NK-92 (cell line): ENCODE measurements at regions not wholly inside any gene's neighbourhood (a gene's known extent, or its start where the extent isn't known, plus 50 kb on each side); places are given as distances from the start of the nearest gene placed in this dataset.

Experiments
- DNase-seq: peaks from one replicate; lab custom pipeline; 2025; ENCODE audit not compliant: unreplicated experiment; lab: John Stamatoyannopoulos, UW

DNA sequence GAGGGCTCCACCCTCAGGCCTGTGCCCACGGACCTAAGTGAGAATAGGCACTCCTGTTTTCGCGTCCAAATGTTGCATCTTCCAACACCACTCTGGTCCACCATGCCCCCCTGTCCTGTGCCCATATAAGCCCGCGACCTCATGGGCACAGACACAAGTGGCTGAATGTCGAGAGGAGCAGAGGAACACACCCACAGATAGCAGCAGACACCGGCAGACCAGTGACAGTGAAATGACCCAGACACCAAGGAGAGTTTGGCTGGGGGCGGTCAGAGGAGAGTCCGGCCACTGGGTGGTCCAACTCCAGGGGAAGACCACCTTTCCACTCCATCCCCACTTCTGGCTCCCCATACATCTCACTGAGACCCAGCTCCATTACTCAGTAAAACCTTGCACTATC lies 161.4 kb upstream of the DAB2 start:
- no peak for DNase-seq

DNA sequence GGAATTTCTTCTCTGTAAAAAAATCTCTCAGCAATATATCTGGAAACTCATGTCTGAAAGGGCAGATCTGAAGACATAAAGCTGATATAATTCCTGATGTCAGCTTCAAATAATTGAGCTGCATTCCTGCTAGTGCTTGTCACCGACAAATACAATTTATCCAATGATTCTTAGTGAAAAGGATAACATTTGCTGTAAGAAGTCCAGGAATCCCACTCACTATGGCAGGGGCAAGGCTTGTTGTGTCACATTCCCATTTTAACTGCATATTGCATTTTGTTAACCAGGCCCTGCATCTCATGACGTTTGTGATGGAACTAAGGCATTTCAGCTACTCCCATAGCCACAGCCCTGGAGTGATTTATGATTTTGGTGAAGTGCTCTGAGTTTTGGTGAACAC lies 160.1 kb upstream of the DAB2 start:
- DNase-seq, result no peak

DNA sequence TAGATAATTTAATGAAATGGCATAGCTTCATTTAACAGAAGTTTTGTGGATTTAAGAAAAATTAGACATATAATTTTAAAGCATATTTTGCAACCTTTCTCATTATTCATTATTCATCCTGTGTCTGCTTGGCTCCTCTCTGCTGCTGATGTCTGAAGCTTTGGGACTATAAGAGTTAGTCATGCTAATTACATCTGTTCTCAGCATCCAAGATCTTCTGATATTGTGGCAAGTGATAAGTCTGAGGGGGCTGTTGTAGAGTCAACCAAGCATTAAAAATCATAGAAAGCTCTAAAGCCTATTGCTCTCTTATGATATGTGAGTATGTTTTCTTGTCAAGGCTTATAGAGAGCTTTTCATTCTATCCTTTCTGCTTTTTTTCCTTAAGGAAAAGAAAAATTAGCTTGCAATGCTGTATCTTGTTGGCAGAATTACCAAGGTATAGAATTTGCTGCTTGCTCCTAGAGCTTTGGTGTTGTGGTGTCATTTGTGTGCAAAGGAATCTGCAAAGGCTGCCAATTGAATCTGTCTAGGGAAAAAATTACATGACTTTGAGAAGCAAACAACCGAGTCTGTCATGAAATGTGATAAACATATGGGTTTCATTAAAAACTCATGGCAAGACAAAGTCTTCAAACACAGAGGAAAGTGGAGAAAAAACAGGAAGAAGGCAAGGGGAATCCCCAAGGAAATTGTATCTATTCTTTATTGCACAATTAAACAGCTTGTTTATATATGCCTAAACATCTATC lies 156.1 kb upstream of the DAB2 start:
- no peak for DNase-seq

DNA sequence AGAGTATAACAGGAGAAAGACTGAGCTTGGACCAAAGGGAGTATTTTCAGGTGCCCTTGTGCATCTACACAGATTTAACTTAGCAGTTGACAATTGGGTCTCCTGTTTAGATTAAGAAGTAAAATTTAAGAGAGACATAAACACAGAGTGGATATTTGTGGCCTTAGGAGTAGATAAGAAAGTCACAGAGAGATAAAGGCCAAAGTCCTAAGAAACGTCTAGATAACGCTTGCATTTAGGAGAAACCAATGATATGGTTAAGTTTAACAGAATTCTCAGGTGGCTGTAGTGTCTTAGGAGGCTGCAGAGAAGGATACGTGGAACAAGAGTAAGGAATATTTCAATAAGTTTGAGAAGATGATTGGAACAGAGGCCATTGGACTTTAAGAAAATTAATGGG lies 155.0 kb upstream of the DAB2 start:
- no peak for DNase-seq

DNA sequence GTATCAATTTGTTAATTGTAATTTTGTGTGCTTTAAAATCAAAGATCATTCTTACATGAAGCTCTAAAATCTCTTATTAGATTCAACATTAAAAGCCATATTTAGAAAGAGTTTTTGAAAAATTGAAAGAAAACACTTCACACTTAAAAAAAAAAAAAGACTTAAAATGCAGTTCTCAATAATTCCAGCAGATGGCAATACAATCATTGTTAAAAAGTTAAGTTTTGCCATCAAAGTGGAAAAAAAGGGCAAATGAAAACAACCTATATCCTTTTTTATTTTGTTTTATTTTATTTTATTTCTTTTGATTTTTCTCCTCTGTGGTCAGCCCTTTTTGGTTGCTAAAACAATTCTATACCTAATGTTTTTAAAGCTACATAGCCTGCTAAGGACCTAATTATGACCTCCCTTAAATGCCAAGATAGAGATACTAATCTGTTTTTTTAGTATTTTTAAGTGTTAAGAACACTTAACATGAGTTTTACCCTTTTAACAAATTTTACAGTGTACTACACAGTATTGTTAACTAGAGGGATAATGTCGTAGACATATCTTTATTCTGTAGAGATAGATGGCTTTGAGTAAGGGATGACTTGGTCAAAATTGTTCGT lies 154.2 kb upstream of the DAB2 start:
- DNase-seq, result no peak

DNA sequence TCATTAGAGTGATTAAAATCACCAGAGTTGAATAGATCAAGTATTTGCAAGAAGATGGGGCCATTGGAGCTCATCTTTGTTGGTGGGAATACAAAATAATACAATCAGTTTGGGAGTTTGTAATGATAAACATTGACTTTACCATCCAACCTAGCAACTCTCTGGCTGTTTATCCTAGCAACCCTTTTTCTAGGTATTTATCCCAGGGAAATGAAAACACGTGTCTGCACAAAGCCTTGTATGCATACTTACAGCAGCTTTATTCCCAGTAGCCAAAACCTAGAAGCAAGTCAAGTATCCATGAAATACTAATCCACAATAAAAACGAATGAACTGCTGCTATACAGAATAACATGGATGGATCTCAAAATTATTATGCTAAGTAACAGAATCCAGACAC lies 152.7 kb upstream of the DAB2 start:
- no peak for DNase-seq

DNA sequence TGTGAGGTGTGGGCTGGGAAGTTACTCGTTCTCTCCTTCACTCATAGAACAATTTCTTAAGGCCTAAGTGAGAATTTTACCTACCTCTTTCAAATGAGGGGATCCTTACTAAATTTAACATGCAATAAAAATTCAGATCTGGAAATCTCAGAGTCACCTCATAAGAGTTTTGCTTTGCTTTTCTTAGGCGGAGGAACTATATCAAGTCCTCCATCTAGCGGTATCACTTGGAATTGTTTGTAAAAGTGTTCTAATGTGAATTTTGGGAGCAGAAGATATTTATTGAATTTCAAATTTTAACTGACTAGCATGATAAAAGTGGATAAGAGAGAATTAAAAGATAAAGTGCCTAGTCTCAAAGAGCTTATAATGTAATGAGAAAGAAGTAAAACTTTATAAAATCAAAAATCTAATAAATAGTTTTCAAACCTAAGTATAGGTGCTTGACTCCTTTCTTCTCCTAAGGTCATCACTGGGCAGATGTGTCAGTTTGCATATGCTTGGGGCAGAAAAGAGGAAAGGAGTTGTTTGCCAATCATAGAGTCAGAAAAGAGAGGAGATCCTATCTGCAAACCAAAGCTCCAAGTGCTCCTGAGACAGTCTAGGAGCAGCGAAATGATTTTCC lies 145.7 kb upstream of the DAB2 start:
- no peak for DNase-seq

DNA sequence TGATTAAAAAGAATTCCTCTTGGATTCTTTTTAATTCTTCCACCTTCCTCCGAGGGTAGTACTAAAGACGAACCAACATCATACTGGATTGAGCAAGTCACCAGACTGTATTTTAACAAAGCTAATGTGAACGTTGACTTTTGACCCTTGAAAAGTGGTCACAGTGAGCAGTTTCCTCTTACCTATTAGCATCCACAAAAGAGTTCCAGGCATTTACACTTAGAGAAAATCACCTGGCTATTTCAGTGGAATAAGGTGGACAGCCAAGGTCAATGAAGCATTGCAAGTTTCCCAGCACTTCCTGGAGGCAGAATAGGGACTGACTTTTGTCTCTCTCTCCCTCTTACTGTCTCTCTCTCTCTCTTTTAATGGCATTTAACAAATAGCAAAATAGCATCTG lies 145.1 kb upstream of the DAB2 start:
- DNase-seq, result no peak

DNA sequence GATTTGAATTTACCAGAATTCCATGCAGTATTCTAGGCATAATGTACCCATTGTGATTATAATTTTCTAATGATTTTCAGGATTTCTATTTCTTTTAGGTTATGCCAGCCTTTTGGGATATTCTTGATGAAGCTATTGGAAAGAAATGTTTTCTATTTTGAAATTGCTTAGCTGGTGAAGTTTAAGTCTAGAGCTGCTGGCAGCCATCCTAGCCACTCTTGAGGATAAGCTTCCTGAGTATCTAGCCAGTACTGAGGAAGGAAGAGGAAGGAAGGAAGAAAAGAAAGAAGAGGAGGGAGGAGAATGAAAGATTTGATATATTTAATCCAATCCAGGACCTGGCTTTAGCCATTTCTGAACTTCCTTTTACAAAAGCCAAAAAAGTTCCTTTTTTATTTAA lies 142.1 kb upstream of the DAB2 start:
- DNase-seq, result no peak

DNA sequence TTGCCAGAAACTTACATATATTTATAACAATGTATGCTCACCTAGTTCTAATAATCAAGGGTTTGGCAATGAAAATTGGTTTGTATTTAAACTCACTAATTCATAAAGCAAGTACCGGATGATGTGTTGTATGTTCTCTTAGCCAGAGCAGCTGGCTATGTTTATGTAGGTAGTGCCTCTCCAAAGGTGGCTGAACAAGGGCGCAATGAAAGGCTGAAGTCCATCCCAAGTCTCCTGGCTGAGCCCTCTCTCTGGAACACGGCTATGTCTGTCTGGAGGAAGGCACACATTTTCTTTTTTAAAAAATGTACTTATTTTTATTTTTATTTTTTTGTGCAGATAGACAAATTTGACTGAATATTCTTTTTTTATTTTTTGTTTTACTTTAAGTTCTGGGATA lies 141.2 kb upstream of the DAB2 start:
- no peak for DNase-seq

DNA sequence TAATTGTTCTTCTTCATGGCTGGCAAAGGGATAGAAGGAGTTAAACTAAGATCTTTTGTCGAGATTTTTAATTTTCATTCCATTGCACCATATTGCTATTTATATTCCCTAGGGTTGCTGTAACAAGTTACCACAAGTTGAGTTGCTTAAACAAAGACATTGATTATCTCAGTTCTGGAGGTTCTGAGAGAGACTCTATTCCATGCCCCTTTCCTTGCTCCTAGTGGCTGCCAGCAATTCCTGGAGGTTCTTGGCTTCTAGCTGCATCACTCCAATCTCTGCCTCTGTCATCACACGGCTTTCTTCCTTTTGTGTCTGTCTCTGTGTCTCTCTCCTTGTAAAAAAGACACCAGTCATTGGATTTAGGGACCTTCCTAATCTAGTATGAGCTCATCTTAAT lies 136.6 kb upstream of the DAB2 start:
- DNase-seq, result no peak

DNA sequence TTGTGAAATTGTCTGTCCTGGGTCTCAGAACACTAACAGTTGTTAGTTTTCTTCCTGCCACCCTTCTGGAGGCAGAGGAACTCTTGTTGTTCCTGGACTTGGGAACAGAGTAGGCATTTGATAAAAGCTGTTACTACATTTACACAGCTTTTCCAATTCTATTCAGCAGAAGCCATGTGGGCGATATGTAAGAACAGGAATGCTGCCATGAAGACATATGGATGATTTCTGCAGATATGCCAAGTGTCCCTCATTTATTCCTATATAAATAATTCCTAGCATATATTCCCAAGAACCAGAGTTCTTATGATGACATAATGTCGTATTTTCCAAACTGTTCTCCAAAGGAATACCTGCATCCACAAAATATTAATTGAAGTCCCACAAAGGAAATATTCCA lies 135.9 kb upstream of the DAB2 start:
- no peak for DNase-seq

DNA sequence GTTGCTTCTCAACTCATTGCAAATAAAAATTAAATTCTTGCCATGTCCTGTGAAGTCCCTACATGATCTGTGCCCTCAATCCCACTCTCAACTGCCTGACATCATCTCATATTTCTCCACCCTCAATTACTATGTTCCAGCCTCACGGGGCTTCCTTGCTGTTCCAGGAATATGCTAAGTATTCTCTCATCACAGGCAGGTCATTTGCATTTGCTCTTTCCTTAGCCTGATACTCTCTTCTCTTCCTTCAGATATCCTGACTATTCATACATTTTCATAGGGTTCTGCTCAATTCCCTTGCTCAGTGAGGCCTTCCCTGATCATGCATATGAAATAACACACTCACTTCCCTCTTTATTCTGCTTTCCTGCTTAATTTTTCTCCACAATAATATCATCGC lies 135.1 kb upstream of the DAB2 start:
- DNase-seq, result no peak

DNA sequence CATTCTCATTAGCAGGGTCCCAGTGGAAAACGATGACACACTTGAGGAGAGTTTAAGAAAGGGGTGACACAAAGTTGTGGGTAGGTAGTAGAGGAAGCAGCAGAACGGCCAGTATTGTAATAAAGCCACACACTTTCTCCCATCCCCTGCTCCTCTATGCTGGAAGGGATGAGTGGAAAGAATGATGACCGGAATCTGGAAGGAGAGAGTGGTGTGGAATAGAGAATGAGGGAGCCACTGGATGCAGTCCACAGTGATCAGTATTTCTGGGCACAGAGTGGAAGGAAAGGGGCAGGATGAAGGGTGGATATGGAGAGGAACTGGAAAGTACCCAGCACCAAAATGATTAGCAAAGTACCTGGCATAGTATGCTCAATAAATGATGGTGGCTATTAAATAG lies 133.8 kb upstream of the DAB2 start:
- no peak for DNase-seq

DNA sequence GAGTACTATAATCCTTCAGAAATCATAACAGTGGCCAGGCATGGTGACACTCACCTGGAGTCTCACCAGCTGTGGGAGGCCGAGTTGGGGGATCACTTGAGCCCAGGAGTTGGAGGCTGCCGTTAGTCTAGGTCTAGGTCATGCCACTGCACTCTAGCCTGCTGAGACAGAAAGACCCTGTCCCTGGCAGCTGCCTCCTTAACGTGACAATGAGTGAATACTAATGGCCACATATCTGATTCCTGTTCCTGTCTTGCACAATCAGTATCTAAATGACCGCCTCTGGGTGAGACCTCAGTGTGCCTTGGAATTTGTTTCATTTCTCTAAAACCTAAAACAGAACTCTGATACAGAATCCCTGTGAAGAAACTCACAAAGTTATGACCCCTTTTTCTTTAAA lies 131.0 kb upstream of the DAB2 start:
- DNase-seq, result no peak

DNA sequence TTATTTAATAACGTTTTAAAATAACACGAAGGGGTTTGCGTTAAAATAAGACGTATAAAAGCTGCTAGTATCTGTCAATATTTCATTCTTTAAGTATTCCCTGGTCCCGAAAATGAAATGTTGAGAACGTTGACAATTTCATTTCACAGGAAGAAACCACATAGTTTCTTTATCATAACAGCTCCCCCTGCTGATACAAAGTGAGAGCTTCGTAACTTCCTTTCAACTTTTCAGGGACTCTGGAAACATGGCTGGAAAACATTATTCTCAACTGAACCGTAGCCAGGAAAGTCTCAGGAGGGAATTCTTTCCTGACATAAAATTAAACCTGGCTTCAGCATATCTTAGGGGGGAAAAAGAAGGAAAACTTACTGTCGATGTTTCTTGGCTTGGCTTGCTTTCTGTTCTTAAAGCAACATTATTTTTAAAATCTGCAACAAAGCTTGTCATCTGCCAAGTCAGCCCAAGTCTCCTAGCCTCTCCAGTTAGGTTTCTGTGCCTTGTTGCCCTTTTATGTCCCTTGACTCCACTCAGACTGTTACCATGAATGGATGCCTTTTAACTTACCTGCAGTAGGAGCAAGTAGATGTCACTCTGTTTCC lies 122.9 kb upstream of the DAB2 start:
- DNase-seq, result no peak

DNA sequence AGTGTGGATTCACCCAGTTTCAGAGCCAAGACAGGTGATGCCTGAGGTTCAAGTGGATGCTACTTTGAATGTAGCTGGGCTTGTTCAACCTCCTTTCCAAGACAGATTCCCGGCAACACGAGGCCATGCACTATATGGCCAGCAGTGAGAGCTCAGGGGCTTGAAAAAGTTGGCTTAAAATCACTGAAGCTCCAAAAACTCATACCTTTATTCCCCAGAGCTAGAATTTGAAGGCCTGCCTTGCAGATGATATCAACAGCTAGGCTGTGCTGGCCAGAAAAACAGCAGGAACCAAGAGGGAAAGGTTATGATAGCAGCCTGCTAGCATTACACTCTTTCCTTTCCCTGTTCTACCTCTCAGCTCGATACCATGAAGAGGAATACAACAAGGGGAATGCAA lies 120.2 kb upstream of the DAB2 start:
- no peak for DNase-seq

DNA sequence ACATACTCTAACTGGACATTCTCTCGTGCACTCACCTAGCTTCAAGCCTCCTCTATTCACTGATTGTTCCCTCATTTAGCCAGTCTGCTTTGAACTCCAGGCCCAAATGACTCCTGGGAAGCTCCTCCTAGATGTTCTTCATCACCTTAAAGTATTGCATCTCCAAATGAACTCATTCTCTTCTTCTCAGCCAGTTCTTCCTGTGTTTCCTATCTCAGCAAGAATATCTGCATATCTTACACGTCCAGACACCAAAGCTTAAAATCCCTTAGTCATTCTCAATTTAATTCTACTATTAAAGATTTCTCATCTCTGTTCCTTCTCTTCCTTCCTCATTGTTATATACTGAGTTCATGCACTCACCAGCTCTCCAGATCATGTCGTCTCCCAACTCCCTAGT lies 118.6 kb upstream of the DAB2 start:
- DNase-seq, result no peak

DNA sequence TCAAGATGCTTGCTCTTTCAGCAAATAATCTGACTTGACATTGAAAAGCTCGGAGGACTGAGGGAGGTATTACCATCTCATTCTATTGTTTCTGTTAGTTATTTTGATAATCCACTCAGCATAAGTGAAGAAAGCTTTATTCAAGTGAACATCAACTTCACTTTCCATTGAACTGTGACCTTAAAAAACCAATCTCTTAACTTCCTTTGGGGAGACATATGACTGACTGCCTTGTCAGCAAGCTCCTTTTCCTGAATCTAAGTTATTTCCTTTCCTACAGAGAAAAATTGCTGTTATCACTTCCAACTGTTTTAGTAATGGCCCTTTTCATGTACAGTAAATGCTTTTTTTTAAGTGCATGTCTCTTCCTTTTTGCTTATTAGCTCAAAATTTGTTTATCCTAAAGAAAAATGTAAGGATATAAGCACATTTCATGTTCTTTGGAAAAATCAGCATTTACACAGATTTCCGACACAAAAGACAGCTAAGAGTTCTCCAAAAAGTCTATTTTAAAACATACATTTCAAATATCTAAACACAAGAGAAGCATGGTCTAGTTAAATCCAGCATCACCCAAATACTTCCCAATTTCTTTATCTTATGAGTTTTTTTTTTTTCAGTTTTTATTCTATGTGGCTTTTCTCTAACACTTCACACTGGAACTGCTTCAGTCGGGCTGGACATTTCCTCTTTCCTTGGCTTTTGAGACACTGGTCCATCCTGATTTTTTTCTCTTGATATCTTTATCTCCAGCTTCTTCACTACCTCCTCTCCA lies 117.9 kb upstream of the DAB2 start:
- DNase-seq, result no peak

DNA sequence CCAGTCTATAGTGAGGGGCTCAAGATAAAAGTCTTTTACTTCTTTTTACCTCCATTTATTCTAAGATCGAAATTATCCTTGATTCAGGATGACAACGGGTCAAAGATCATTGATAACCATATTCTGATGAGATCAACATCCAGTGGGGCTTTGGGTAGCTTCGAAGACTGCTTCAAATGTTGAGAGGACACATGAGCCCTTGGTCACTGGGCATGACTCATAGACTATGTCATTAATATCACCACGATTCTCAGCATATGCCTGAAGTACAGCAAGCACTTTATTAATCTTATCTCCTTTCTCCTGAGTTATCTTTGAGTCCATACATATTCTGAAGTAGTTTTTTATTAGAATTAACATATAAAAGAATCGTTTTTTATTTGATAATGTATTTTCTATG lies 117.1 kb upstream of the DAB2 start:
- DNase-seq, result no peak

DNA sequence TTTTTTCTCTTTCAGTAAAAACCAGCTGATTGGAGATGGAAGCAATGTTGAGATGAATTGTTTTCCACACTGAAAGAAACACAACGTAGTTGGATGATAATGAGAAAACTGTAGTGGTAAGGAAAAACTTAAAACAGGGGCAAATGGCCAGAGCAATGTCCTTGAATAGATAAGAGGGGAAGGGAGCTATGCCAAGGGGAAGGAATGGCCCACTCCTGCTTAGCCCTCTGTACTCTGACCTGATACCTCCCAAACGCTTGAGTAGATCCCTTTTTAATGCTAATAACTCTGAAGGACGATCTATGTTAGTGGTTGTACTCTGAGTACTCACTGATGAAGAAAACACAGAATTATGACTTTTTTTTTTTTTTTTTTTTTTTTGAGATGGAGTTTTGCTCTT lies 114.7 kb upstream of the DAB2 start:
- DNase-seq, result no peak

DNA sequence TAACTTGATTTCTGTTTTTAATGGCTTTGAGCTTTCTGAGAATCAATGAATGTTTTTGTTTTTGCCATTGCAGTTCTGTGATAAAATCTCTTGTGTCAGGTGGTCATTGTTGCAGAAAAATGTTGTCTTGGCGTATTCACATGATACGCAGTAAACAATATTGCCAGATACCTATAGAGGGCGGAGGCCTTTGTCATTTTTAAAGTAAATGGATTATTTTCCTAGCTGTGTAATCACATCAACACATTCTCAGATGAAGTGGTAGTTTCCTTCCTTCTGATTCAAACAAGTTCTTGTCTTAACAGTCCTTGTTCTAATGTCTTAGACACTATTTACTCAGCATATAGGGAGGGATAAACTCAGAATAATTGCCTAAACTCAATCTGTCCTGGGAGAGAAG lies 109.9 kb upstream of the DAB2 start:
- DNase-seq, result no peak
